RPMI7951 (cell line): ENCODE measurements at regions not wholly inside any gene's neighbourhood (a gene's known extent, or its start where the extent isn't known, plus 50 kb on each side); places are given as distances from the start of the nearest gene placed in this dataset.

ENCODE experiments used
- DNase-seq: peaks from one replicate; pipeline ENCODE4 v3.0.0-alpha.2; 2012; ENCODE audit warnings: low read depth

DNA sequence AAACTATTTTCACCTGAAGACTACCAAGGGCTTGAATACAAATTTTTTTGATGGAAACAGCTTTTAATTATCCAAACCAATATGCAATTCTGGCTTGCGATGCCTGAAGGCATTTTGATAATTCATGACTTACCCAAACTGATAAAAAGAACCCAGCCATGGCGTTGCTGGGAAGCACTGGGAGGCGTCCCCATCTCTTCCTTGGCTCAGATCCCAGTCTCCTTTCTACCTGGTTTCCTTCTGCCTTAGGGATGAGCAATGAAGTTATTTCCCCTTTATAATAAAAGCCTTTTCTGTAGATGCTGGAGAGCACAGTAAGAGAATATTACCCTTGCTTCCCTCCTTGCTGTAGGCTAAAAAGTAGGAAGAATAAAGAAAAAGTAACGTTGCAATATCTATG lies 129.1 kb upstream of the ANK3 start:
- DNase-seq = no peak

- peak; percentile 30 for DNase-seq
These were observed 128.1 kb upstream of the ANK3 start for GRCh38 chr10:60517805-60518204.

DNA sequence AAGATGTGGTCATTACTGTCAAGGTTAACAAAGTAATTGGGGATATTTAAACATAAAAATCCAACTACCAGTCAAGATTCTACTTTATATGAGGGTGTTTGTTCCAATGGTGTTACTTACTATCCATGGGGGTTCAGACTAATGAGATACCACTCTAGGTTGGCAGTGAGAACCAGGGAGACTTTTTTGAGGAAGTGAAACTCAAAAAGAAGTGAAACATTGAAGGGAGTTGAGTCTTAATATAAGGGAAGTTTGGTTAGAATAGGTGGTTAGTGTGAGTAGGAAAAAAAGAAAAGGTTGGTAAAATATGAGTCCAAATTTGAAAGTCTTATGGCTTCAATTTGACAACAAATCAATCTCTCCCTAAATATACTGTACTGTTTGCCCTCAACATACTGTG lies 123.6 kb upstream of the ANK3 start:
- DNase-seq = no peak

GRCh38 chr10:60511477-60512229 lies 122.0 kb upstream of the ANK3 start:
- no peak for DNase-seq

DNA sequence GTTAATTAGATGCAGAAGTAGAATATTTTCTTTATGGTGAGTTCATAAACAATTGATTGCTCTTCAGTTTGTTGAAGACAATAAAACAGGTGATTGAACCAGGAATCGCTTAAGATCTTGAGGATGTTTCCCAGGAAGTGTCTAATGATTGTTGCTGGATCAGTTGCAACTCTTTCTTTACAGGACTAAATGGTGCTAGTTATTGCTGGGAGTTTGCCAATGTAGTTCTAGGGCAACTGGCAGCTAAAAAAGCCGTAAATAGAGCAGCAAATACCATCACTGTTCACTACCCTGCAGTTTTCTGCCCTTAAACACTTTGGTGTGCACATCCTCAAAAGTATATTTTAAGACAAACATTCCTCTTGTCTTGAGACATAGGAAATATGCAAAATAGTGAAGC lies 119.2 kb upstream of the ANK3 start:
- no peak for DNase-seq

DNA sequence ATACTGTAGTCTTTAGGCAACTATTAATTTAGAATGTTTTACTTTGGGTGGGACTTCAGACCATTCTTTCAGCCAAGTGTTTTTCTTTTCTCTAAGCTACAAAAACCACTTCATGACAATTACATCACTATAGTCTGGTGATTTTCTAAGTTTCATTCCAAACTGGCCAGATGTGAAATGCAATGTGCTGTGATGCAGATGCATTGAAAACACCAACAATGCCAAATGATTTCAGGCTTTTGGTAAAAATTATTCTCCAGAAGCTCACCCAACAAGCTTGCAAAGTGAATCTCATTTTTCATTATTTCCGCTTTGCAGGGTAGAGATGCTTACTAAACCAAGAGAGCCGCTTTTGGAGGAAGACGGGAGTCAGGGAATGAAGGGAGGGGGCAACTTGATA lies 118.4 kb upstream of the ANK3 start:
- no peak for DNase-seq

DNA sequence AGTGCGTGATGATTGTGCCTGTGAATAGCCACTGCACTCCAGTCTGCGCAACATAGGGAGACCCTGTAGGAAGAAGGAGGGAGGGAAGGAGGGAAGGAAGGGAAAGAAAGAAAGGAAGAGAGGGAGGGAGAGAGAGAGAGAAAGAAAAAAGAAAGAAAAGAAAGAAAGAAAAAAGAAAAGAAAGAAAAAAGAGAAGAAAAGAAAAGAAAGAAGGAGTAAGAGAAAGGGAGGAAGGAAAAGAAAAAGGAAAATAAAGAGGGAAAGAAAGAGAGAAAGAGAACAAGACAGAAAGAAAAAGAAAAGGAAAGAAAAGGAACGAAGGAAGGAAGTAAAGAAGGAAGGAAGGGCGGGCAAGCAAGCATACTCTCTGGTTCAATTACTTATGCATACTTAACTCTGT lies 112.9 kb upstream of the ANK3 start:
- DNase-seq = no peak

GRCh38 chr10:60498985-60499384 lies 109.3 kb upstream of the ANK3 start:
- no peak for DNase-seq

- no peak for DNase-seq
These were observed 107.7 kb upstream of the ANK3 start for GRCh38 chr10:60497364-60497763.

DNA sequence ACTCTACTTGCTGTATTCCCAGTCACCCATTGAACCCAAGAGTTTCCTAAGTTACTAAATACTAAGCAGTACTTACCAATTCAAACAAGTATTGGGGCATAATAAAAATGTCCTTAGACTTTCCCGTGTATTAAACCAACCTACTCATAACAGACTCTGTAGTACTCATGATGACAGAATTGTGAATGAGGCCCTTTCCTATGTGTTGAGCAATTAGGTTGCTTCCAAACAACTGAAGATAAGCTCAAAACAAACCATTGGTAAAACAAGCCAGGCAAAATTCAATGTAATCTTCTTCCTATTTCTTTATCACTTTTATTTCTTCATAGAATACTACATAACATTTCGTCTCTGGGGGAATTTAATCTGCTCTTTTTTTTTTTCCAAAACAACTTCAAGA lies 106.5 kb upstream of the ANK3 start:
- no peak for DNase-seq

DNA sequence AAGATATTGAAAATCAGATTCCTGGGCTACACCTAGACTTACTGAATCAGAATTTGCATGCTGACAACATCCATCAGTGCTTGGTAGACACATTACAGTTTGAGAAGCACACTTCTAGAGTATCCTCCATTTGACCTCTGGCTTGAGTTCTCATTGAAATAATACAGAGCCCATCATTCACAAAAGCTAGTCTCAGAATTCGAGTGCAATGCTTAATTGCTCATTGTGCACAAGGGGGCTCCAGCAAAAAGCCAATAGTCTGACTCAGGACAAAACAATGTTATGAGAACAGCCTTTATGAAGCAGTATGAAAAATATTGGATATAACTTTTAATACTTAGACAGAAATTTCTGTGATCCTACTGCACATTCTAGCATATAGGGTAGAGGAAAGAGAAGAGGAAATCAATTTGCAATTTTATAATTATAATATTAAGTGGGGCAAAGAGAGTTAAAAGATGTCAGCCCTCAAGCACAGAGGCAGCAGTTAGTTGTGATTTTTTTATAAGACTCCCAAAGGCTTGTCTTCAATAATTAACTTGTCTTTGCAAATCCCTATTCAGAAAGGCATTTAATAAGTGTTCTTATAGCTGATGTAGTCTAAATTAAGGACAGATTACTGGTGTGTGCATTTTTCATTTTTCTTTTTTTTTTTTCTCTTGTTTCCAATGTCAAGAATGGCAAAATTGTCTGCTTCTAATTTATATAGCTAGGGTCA lies 105.8 kb upstream of the ANK3 start:
- peak; percentile 25 for DNase-seq

DNA sequence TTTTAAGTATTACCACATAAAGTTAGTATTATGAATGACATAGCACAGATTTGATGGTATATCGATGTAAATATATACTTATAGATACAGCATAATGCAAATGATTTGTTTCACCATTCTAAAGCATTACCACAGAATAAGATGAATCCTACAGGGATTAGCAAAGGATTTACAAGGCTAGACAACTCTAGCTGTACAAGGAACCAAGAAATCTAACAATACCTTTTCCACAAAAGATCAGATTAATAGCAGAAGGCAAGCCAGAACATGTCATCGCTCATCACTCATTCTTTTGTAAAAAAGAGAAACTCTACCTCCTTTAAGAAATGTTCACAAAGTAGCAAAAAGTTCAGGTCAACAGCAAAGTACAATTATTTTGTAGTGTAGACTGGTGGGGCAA lies 105.1 kb upstream of the ANK3 start:
- no peak for DNase-seq

- no peak for DNase-seq
These were observed 101.5 kb upstream of the ANK3 start for GRCh38 chr10:60491162-60491561.

DNA sequence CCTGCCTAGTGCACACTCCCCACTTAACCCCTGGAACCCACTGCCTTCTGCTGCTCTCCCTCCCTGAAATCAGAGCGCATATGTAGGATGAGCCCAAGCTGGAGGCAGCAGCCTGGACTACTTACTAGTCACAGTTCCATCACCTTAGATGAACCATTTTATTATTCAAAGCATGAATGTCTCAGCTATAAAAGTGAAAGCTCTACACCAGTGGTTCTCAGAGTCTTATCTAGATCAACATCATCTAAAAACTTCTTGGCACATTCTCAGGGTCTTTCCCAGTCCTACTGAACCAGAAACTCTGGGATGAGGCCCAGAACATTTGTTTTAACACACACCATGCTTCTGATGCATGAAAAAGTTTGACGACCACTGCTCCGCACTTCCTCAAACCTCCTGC lies 100.3 kb upstream of the ANK3 start:
- peak; percentile 74 for DNase-seq

- DNase-seq = no peak
These were observed 98.5 kb upstream of the ANK3 start for GRCh38 chr10:60488111-60488669.

- no peak for DNase-seq
These were observed 97.9 kb upstream of the ANK3 start for GRCh38 chr10:60487543-60487942.

DNA sequence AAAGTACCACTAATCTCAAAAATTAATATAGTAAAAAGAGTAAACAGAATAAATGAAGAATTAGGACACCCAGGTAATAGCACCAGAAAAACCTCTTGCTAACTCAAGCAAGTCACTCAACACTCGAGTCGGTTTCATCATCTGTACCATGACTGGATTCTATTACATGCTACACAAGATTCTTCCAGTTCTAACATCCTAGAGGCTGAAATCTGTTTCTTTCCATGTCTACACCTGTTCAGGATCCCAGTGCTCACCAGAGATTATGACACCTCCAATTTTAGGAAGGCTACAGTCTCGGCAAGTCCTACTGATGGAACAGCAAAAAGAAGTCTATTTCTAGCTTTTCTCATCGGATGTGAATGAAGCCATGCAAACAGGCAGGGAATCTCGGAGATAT lies 95.3 kb upstream of the ANK3 start:
- no peak for DNase-seq

GRCh38 chr10:60480865-60481563 lies 91.3 kb upstream of the ANK3 start:
- DNase-seq = peak; percentile 85

GRCh38 chr10:60479305-60480020 lies 89.8 kb upstream of the ANK3 start:
- DNase-seq = no peak

DNA sequence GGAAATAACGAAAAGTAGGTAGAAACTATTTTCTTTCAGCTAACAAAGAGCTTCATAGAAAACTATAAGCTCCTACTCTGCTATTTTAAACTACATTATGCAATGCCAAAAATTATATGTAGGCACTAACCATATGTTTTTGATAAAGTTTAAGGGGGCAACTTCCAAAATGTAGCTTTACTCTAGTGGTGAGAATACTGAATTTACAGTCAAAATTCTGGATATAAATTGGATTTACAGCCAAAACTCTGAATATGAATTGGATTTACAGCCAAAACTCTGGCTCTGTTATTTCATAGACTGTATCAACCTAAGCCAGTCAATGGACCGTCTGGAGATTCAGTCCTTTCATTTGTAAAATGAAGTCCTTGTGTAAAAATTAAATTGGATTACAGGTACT lies 86.8 kb upstream of the ANK3 start:
- DNase-seq = no peak

DNA sequence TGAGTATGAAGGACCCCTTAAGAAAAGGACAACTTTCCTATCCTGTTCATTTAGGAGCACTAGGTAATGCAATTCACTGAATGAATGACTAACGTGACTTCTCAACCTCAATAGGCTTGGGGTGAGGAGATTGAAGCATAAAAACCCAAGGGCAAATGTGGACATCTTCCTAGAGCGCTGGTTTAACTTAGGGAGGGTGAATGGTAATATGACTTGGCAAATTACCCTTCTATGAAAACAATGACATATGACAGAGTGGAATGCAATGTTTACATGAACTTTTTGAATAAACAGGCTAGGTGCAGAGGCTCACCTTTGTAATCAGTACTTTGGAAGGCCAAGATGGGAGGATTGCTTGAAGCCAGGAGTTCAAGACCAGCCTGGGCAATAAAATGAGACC lies 83.9 kb upstream of the ANK3 start:
- peak; percentile 45 for DNase-seq

DNA sequence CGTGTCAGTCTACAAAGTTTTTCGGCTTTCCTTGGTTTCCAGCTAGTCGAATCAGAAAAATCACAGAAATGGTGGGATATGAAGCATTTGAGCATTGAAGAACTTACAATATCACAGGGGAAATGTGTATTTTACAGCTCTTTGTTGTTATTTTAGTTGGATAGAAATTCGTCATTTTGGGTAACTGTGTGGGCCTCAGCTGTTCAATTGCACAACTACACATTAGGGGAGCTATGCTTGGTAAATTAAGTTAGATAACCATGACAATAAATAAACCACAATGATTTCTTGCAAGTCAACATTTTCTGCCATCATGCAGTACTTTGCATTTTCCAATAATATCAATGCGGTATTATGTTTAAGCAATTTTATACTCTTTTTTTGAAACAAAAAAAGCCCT lies 80.4 kb upstream of the ANK3 start:
- DNase-seq = no peak
